Retina (tissue), 1 donor: ENCODE measurements at regions not wholly inside any gene's neighbourhood (a gene's known extent, or its start where the extent isn't known, plus 50 kb on each side); places are given as distances from the start of the nearest gene placed in this dataset.
"Not testable (repeated sequence)": the region's sequence is repeated elsewhere in the genome, so short reads cannot be mapped to it uniquely, and the experiment has no call there.

Source experiments
- DNase-seq: peaks from one replicate; pipeline ENCODE4 v3.0.0-alpha.2; 2016

GRCh38 chr1:60709426-60709825 is 372.9 kb upstream of the NFIA start:
- no peak for DNase-seq

DNA sequence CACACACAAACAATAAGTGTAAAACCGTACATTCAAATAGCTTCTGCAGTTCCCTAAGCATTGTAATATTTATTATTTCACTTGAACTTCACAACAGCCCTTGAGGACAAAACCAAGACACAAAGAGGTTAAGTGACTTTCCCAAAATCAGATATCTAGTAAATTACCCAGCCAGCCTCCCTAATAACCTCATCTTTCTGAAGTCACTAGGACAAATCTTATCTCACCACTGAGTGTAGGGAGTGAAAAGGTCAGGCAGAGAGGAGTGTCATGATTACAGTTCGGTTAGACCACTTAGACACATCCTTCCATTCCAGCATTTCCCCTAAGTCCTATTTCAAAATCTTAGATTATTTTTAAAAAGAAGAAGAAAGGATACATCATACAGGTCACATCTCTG is 377.3 kb upstream of the NFIA start:
- DNase-seq = no peak

GRCh38 chr1:60703155-60703554 is 379.2 kb upstream of the NFIA start:
- no peak for DNase-seq

DNA sequence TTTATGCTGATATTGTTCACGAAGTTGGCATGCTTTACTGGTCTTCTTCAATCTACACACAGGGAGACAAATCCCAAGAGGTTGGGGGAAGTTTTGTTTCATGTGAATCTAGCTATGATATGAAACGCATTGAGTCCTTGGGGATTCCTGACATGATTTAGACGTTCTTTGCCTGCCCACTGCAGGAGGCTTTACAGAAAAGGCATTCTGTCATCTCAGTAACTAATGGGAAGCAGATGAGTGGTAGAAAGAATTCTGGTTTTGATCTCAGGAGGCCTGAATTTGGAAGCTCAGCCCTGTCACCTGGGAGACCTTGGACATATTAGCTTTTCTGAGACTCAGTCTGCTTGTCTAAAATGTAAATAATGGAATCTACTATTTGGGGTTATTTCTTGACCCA is 383.0 kb upstream of the NFIA start:
- DNase-seq = no peak

- DNase-seq = peak; percentile 35
Measured at GRCh38 chr1:60697204-60697994, 385.0 kb upstream of the NFIA start.

GRCh38 chr1:60696512-60696911 is 385.8 kb upstream of the NFIA start:
- no peak for DNase-seq

DNA sequence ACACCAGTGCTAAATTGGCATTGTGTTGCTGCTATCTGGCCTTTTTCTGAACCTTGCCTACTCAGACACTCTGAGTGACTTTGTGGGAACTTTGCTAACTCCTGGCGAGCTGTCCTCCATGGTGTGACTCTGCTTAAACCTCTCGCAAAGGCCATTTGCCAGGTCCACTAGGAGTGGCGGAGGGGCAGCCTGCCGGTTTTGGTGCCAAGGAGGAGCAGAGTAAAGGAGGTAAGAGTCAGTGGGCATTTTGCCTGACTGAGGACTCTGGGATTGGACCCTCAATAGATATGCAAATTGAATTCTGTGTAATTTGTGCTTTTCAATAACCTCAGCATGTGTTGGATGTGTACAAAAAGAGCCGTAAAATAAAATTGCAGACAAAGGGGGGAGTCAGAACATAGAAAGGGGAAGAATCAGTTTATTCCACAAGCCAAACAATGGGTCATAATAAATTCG is 386.6 kb upstream of the NFIA start:
- no peak for DNase-seq

DNA sequence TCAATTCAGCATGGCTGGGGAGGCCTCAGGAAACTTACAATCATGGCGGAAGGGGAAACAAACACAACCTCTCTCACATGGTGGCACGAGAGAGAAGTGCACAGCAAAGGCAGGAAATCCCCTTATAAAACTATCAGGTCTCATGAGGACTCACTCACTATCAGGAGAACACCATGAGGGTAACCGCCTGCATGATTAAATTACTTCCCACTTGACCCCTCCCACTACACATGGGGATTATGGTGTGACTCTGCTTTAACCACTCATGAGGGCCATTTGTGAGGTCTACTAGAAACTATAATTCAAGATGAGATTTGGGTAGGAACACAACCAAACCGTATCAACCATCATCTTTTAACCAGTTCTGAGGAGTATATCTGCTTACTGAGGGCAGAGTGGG is 387.4 kb upstream of the NFIA start:
- no peak for DNase-seq

GRCh38 chr1:60692031-60692430 is 390.3 kb upstream of the NFIA start:
- no peak for DNase-seq

DNA sequence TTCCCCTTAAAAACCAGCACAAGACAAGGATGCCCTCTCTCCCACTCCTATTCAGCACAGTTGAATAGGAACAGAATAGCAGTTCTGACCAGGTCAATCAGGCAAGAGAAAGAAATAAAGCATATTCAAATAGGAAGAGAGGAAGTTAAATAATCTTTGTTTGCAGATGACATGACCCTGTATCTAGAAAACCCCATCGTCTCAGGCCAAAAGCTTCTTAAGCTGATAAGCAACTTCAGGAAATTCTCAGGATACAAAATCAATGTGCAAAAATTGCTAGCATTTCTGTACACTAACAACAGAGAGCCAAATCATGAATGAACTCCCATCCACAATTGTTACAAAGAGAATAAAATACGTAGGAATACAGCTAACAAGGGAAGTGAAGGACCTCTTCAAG is 394.1 kb upstream of the NFIA start:
- DNase-seq = not testable (repeated sequence)

GRCh38 chr1:60681095-60681860 is 401.1 kb upstream of the NFIA start:
- no peak for DNase-seq

- DNase-seq = no peak
Measured at GRCh38 chr1:60679524-60680375, 402.6 kb upstream of the NFIA start.

- no peak for DNase-seq
Measured at GRCh38 chr1:60678802-60679201, 403.6 kb upstream of the NFIA start.

DNA sequence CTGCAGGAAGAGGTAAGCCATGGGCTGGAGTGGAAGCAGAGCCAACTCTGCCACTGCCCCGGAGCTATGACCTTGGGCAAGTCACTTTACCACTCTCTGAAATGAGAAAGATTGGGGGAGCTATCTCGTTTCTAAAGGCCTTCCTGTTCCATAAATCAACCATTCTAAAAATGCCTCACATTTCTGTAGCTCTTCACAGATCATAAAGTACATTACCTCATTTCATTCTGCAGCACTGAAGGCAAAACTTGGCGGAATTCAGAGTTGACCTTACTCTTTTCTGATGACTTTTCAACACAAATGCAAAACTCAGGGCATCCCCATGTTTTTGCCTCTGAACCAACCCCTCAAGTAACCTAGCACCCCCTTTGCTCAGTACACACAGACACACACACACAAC is 404.0 kb upstream of the NFIA start:
- no peak for DNase-seq

DNA sequence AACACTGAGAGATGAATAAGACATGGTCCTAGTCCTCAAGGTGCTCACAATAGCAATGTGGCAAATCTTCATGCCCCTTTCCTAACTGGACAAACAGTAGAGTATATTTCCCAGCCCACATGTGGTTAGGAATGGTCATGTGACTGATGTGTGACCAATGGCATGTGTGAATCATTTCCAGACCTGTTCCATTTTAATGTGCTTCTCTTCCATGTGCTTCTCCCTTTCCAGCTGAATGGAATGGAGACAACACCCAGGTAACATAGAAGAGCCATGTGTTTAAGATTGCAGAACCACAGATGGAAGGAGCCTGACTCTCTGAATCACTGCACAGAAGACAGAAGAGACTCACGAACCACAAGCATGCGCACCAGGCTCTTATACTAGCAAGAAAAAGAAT is 409.9 kb upstream of the NFIA start:
- DNase-seq = no peak

DNA sequence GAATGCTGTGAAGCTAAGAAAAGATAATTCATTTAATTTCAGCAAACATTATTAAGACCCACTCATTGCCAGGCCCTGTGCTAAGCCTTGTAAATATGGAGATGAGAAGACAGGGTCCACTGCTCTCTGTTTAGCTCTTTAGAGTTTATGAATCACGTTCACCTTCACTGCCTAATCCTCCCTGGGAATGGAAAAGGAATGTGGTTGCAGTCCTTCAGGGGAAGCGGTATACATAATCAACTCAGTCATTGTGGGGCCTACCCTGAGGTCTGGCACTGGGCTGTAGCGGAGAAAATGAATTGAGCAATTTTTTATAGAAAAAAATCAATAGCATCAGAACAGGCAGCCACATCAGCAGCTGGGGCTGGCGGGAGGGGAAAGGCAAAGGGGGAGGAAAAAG is 412.1 kb upstream of the NFIA start:
- DNase-seq = peak; percentile 20

GRCh38 chr1:60668585-60668984 is 413.8 kb upstream of the NFIA start:
- no peak for DNase-seq

GRCh38 chr1:60665311-60665710 is 417.1 kb upstream of the NFIA start:
- no peak for DNase-seq

DNA sequence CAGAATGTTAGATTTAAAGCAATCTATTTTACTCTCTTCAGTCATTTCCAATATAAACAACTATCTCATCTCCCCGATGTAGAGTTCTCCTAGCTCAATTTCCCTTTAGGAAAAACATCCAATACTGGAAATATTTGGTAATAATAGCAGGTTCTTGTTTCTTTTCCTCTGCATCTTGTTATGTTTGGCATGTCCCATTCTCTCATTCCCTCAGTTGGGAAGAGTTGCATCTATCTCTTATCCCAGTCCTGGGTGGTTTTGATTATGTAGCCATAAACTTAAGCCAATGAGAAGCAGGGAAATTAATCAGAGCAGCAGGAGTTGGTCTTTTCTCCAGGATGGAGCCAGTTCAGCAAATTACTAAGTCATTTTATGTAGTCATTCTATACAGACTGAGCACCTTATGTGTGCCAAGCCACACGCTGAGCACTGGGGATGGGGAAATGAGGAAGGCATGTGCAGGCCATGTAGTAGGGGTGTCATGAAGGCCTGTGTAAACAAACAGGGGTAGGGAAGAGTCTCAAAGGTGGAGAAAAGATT is 418.2 kb upstream of the NFIA start:
- no peak for DNase-seq

DNA sequence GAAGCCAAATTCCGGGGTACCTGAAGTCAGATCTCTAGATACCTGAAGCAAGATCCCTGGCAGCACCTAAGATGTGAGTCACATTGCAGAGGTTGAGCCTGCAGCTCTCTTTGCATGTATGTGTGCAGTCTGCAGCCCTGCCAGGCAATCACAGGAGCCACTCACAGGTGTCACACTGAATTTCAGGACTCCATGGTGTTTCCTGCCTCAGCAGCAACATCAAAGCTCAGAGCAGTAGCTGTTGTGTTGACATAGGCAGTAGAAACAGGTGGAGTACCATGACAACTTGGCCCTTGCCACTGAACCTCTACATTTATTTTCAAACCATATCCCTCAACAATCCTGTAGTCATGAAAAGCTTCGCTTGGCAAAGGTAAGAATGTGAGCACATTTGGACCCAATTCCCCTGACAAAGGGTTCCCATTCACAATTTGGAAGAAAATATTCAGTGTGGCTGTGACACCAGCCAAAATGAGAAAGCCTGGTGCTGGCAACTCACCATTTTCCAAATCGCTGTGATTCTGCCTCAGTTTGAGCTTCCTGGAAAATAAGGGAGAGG is 419.8 kb upstream of the NFIA start:
- DNase-seq = no peak

DNA sequence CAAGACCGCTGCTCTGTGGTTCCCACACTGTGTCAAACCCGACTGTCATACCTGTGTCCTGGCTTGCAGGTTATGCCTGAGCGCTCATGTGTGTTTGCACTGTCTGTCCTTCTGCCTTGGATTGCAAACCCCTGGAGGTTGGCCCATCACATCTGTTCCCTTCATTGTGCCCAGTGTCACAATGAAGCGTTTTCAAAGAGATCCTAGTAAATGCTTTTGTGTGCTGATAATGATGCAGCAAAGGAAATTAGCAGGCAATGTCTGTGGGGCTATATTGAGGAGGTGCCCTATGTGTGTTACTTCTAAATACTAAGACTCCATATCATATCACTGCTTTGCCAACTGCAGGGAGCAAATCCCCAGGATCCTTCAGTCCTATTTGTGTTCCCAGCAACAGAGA is 424.4 kb upstream of the NFIA start:
- DNase-seq = peak; percentile 31

DNA sequence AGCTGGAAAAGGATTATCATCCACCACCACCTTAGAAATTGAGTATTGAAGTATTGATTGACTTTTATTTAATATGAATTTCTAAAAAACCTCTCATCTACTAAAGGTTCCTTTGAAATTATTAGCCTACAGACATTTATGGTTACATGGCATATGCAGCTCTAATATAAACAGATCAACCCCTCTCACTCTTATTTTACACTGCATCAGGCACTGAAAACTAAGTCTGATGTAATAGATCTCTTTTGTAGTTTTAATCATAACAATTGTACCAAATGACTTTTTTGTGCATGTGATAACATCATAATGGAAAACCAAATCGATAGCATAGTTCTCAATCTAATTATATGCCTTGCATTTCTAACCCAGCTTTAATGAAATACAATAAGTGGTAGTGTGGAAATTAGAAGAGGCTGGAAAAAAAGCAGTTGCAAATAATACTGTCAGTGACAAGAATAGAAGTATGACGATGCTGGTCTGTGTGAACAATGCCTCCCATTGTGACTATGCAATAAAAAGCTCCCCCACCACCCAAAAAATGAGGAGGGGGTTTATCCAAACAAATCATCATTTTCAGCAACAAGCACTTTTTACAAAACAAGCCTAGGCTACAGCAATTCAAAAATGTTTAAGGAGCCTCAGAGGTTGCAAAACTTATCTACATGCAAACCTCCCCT is 426.5 kb upstream of the NFIA start:
- no peak for DNase-seq
